ENCODE measurements at regions not wholly inside any gene's neighbourhood (a gene's known extent, or its start where the extent isn't known, plus 50 kb on each side); places are given as distances from the start of the nearest gene placed in this dataset.

GRCh38 chr3:34878488-34878887 is 760.8 kb upstream of the ARPP21 start:
- Mint-ChIP-seq H3K4me1 (ENCODE audit: low read depth) (no peaks in the 10 kb centered on the region), H3K27me3 (ENCODE audit: insufficient read depth) (no peaks in the 10 kb centered on the region), H3K27ac (no peak overlapping the region), H3K9me3 (peaks cover 12% of the 10 kb centered on the region), H3K36me3 (ENCODE audit: low read depth) (no peaks in the 10 kb centered on the region), H3K4me3 (no peak overlapping the region)
- TF ChIP-seq CTCF (IDR thresholded peaks at IDR 0.05) = no peak
- DNase-seq = no peak

GRCh38 chr3:34881026-34881425 is 758.3 kb upstream of the ARPP21 start:
- Mint-ChIP-seq H3K9me3 (peaks cover 23% of the 10 kb centered on the region), H3K27me3 (ENCODE audit: insufficient read depth) (no peaks in the 10 kb centered on the region), H3K4me3 (no peak overlapping the region), H3K27ac (no peak overlapping the region), H3K36me3 (ENCODE audit: low read depth) (no peaks in the 10 kb centered on the region), H3K4me1 (ENCODE audit: low read depth) (no peaks in the 10 kb centered on the region)
- TF ChIP-seq CTCF (IDR thresholded peaks at IDR 0.05) = no peak
- no peak for DNase-seq

GRCh38 chr3:34882764-34883163 is 756.6 kb upstream of the ARPP21 start:
- H3K27me3 Mint-ChIP-seq (ENCODE audit: insufficient read depth) = no peaks in the 10 kb centered on the region
- no peaks in the 10 kb centered on the region for H3K36me3 Mint-ChIP-seq (ENCODE audit: low read depth)
- DNase-seq = no peak
- TF ChIP-seq CTCF (IDR thresholded peaks at IDR 0.05) = no peak
- no peak overlapping the region for H3K4me3 Mint-ChIP-seq
- no peak overlapping the region for H3K27ac Mint-ChIP-seq
- H3K4me1 Mint-ChIP-seq (ENCODE audit: low read depth) = no peaks in the 10 kb centered on the region
- H3K9me3 Mint-ChIP-seq = peaks cover 27% of the 10 kb centered on the region

- peaks cover 37% of the 10 kb centered on the region for H3K9me3 Mint-ChIP-seq
- H3K27me3 Mint-ChIP-seq (ENCODE audit: insufficient read depth) = no peaks in the 10 kb centered on the region
- no peak overlapping the region for H3K4me3 Mint-ChIP-seq
- TF ChIP-seq CTCF (IDR thresholded peaks at IDR 0.05) = no peak
- no peaks in the 10 kb centered on the region for H3K4me1 Mint-ChIP-seq (ENCODE audit: low read depth)
- DNase-seq = no peak
- no peaks in the 10 kb centered on the region for H3K36me3 Mint-ChIP-seq (ENCODE audit: low read depth)
- H3K27ac Mint-ChIP-seq = no peak overlapping the region
Observed at GRCh38 chr3:34884007-34884406, 755.3 kb upstream of the ARPP21 start.

GRCh38 chr3:34886443-34886842 is 752.9 kb upstream of the ARPP21 start:
- TF ChIP-seq CTCF (IDR thresholded peaks at IDR 0.05) = no peak
- Mint-ChIP-seq H3K4me1 (ENCODE audit: low read depth) (no peaks in the 10 kb centered on the region), H3K9me3 (peaks cover 50% of the 10 kb centered on the region)

GRCh38 chr3:34889641-34890040 is 749.7 kb upstream of the ARPP21 start:
- TF ChIP-seq CTCF (IDR thresholded peaks at IDR 0.05) = no peak
- no peak for DNase-seq
- H3K36me3 Mint-ChIP-seq (ENCODE audit: low read depth) = no peaks in the 10 kb centered on the region
- H3K27ac Mint-ChIP-seq = no peak overlapping the region
- H3K27me3 Mint-ChIP-seq (ENCODE audit: insufficient read depth) = peaks cover 2% of the 10 kb centered on the region; the same call in 1 of the 2 replicates
- H3K9me3 Mint-ChIP-seq = peaks cover 47% of the 10 kb centered on the region
- H3K4me1 Mint-ChIP-seq (ENCODE audit: low read depth) = no peaks in the 10 kb centered on the region
- H3K4me3 Mint-ChIP-seq = no peak overlapping the region

More at GRCh38 chr3:34886443-34886842, 752.9 kb upstream of the ARPP21 start:
- Mint-ChIP-seq H3K36me3 (ENCODE audit: low read depth) (no peaks in the 10 kb centered on the region), H3K27ac (no peak overlapping the region), H3K27me3 (ENCODE audit: insufficient read depth) (peaks cover 2% of the 10 kb centered on the region; the same call in 1 of the 2 replicates), H3K4me3 (no peak overlapping the region)
- no peak for DNase-seq
